IPS-NIHi7 (cell line): ENCODE measurements at regions not wholly inside any gene's neighbourhood (a gene's known extent, or its start where the extent isn't known, plus 50 kb on each side); places are given as distances from the start of the nearest gene placed in this dataset.
"Not testable (repeated sequence)": the region's sequence is repeated elsewhere in the genome, so short reads cannot be mapped to it uniquely, and the experiment has no call there.

Experiments
- DNase-seq: peaks from one replicate; pipeline ENCODE4 v3.0.0; 2012; ENCODE audit warnings: mixed read lengths; ENCODE audit errors: extremely low spot score

GRCh38 chr4:184966051-184966691, 52.1 kb upstream of the HELT start:
- not testable (repeated sequence) for DNase-seq

DNA sequence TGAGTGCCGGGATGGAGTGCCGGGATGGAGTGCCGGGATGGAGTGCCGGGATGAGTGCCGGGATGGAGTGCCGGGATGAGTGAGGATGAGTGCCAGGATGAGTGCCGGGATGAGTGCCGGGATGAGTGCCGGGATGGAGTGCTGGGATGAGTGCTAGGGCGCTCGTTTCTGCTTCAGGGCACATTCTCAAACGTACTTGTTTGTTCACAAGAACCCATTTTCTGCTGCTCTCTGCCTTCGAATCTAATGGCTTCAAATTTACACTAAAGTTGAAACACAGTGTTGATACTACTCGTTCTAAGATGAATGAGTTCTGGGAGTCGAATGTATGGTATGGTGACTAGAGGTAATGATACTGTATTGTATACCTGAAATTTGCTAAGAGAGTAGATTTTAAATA, 50.6 kb upstream of the HELT start:
- DNase-seq: not testable (repeated sequence)

- DNase-seq: no peak
These were observed 49.9 kb upstream of the HELT start for GRCh38 chr4:184968366-184968765.
